Activated gamma-delta T cell treated with anti-CD3 and anti-CD28 coated beads, Interleukin-2, amount 50 U/mL, for 16 hours (primary cell): ENCODE measurements at regions not wholly inside any gene's neighbourhood (a gene's known extent, or its start where the extent isn't known, plus 50 kb on each side); places are given as distances from the start of the nearest gene placed in this dataset.
"Not testable (repeated sequence)": the region's sequence is repeated elsewhere in the genome, so short reads cannot be mapped to it uniquely, and the experiment has no call there.

Experiments
- DNase-seq: peaks from one replicate; pipeline ENCODE4 v3.0.0-alpha.2; 2020; ENCODE audit warnings: low read depth

- DNase-seq, result no peak
Measured at GRCh38 chr21:15671188-15671587, 58.6 kb upstream of the USP25 start.

- DNase-seq, result not testable (repeated sequence)
Measured at GRCh38 chr21:15672578-15672977, 57.2 kb upstream of the USP25 start.

- no peak for DNase-seq
Measured at GRCh38 chr21:15676935-15677334, 52.8 kb upstream of the USP25 start.

GRCh38 chr21:15679630-15680029 lies 50.2 kb upstream of the USP25 start:
- no peak for DNase-seq
